ENCODE measurements at regions not wholly inside any gene's neighbourhood (a gene's known extent, or its start where the extent isn't known, plus 50 kb on each side); places are given as distances from the start of the nearest gene placed in this dataset.
"Not testable (repeated sequence)": the region's sequence is repeated elsewhere in the genome, so short reads cannot be mapped to it uniquely, and the experiment has no call there.

DNA sequence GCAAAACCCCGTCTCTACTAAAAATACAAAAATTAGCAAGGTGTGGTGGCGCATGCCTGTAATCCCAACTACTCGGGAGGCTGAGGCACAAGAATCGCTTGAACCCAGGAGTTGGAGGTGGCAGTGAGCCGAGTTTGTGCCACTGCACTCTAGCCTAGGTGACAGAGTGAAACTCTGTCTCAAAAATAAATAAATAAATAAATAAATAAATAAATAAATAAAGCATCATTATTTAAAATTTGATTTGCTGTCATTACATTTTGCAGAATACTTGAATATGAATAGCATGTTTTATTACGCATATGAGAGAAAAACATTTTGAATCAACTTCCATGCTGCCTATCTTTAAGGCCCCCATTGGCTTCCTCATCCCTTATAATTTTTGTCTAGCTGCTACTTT lies 53.4 kb upstream of the MED14 start:
- H4K20me1 ChIP-seq (ENCODE audit: insufficient read depth, low read length); H3K27ac ChIP-seq (ENCODE audit: low read depth, low read length); H2AFZ ChIP-seq (ENCODE audit: low read length); H3K27me3 ChIP-seq (ENCODE audit: insufficient read depth, low read length); H3K36me3 ChIP-seq (ENCODE audit: insufficient read depth, low read length); H3K4me3 ChIP-seq (ENCODE audit: insufficient read depth, low read length); H3K79me2 ChIP-seq (ENCODE audit: insufficient read depth, low read length); DNase-seq (ENCODE audit: insufficient read length, low spot score, missing footprints); H3K9me3 ChIP-seq (ENCODE audit: low read depth, low read length); H3K4me1 ChIP-seq (ENCODE audit: insufficient read depth, low read length); H3K4me2 ChIP-seq (ENCODE audit: insufficient read depth, low read length): not testable (repeated sequence)

DNA sequence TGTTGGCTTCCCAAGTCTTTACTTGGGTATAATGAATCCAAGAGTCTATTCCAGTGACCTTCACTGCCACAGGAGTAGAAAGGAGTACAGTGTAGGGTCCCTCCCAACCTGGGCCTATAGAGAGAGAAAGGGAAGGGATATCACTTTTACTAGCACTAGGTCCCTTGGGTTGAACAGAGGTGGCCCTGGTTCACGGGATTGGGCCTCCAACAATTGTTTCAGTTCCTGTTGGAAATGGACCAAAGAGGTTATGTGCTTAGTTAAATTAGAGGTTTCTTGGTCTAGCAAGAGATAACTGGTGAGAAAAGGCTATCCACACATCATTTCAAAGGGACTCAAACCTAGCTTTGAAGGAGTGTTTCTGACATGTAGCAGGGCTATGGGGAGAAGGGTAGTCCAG lies 57.1 kb upstream of the MED14 start:
- H3K27ac ChIP-seq (ENCODE audit: low read depth, low read length) = no peak overlapping the region

DNA sequence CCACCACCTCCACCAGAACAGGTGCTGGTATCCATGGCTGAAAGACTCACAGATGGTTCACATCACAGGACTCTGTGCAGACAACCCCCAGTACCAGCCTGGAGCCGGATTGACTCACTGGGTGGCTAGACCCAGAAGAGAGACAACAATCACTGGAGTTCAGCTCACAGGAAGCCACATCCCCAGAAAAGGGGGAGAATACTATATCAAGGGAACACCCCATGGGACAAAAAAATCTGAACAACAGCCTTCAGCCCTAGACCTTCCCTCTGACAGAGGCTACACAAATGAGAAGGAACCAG lies 59.4 kb upstream of the MED14 start:
- H3K79me2 ChIP-seq (ENCODE audit: insufficient read depth, low read length); H3K9me3 ChIP-seq (ENCODE audit: low read depth, low read length); DNase-seq (ENCODE audit: insufficient read length, low spot score, missing footprints); H3K36me3 ChIP-seq (ENCODE audit: insufficient read depth, low read length); H4K20me1 ChIP-seq (ENCODE audit: insufficient read depth, low read length); H3K27me3 ChIP-seq (ENCODE audit: insufficient read depth, low read length); H3K4me1 ChIP-seq (ENCODE audit: insufficient read depth, low read length): not testable (repeated sequence)
- H3K27ac ChIP-seq (ENCODE audit: low read depth, low read length) = peak overlapping the region; percentile 77
- H2AFZ ChIP-seq (ENCODE audit: low read length) = peak overlapping the region; percentile 81
- H3K4me3 ChIP-seq (ENCODE audit: insufficient read depth, low read length) = peak overlapping the region; percentile 66
- peak overlapping the region; percentile 82 for H3K4me2 ChIP-seq (ENCODE audit: insufficient read depth, low read length)

More for the DNA sequence above, 57.1 kb upstream of the MED14 start:
- no peak overlapping the region for H3K4me3 ChIP-seq (ENCODE audit: insufficient read depth, low read length)
- no peak for TF ChIP-seq CTCF (IDR thresholded peaks at IDR 0.05; ENCODE audit: extremely low read depth, low read depth, low read length)
- H2AFZ ChIP-seq (ENCODE audit: low read length) = no peak overlapping the region
- H3K79me2 ChIP-seq (ENCODE audit: insufficient read depth, low read length) = no peaks in the 10 kb centered on the region
- H3K36me3 ChIP-seq (ENCODE audit: insufficient read depth, low read length) = no peaks in the 10 kb centered on the region
- H3K27me3 ChIP-seq (ENCODE audit: insufficient read depth, low read length) = peaks cover 6% of the 10 kb centered on the region
- H4K20me1 ChIP-seq (ENCODE audit: insufficient read depth, low read length) = no peaks in the 10 kb centered on the region
- H3K4me1 ChIP-seq (ENCODE audit: insufficient read depth, low read length) = peaks cover 9% of the 10 kb centered on the region
- DNase-seq (ENCODE audit: insufficient read length, low spot score, missing footprints) = no peak
- H3K4me2 ChIP-seq (ENCODE audit: insufficient read depth, low read length) = no peak overlapping the region
- no peaks in the 10 kb centered on the region for H3K9me3 ChIP-seq (ENCODE audit: low read depth, low read length)

DNA sequence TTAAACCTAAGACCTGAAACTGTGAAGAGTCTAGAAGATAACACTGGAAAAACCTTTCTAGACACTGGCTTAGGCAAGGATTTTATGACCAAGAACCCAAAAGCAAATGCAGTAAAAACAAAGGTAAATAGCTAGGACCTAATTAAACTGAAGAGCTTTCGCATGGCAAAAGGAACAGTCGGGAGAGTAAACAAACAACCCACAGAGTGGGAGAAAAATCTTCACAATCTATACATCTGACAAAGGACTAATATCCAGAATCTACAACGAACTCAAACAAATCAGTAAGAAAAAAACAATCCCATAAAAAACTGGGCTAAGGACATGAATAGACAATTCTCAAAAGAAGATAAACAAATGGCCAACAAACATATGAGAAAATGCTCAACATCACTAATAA lies 64.4 kb upstream of the MED14 start:
- not testable (repeated sequence) for H4K20me1 ChIP-seq (ENCODE audit: insufficient read depth, low read length); H2AFZ ChIP-seq (ENCODE audit: low read length); H3K4me3 ChIP-seq (ENCODE audit: insufficient read depth, low read length); H3K27ac ChIP-seq (ENCODE audit: low read depth, low read length); H3K4me2 ChIP-seq (ENCODE audit: insufficient read depth, low read length); H3K4me1 ChIP-seq (ENCODE audit: insufficient read depth, low read length); H3K27me3 ChIP-seq (ENCODE audit: insufficient read depth, low read length); H3K79me2 ChIP-seq (ENCODE audit: insufficient read depth, low read length); DNase-seq (ENCODE audit: insufficient read length, low spot score, missing footprints); H3K36me3 ChIP-seq (ENCODE audit: insufficient read depth, low read length); H3K9me3 ChIP-seq (ENCODE audit: low read depth, low read length)

DNA sequence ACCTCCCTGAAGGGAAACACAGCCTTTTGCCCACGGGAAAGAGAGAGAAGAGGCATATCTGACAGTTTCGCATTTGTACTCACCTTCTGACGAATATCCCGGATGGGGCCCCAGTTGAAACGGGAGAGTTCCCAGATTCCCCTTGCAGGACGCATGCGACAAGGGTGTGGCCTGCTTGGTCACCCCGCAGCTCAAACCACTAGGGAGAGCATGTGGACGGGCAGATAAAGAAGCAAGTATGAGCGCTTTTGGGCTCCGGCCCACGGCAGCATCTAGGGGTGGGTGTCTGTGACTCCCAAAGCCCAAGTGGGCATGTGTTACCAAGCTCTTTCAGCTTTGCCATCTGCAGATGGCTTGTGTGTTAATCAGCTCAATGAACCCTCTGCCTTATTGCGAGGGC lies 70.1 kb upstream of the MED14 start:
- Histone ChIP-seq H3K4me2 (ENCODE audit: insufficient read depth, low read length) (no peak overlapping the region), H2AFZ (ENCODE audit: low read length) (no peak overlapping the region), H3K79me2 (ENCODE audit: insufficient read depth, low read length) (no peaks in the 10 kb centered on the region), H4K20me1 (ENCODE audit: insufficient read depth, low read length) (no peaks in the 10 kb centered on the region), H3K9me3 (ENCODE audit: low read depth, low read length) (no peaks in the 10 kb centered on the region), H3K27ac (ENCODE audit: low read depth, low read length) (no peak overlapping the region), H3K4me1 (ENCODE audit: insufficient read depth, low read length) (no peaks in the 10 kb centered on the region), H3K36me3 (ENCODE audit: insufficient read depth, low read length) (no peaks in the 10 kb centered on the region), H3K27me3 (ENCODE audit: insufficient read depth, low read length) (peaks cover 13% of the 10 kb centered on the region), H3K4me3 (ENCODE audit: insufficient read depth, low read length) (no peak overlapping the region)
- no peak for DNase-seq (ENCODE audit: insufficient read length, low spot score, missing footprints)
- no peak for TF ChIP-seq CTCF (IDR thresholded peaks at IDR 0.05; ENCODE audit: extremely low read depth, low read depth, low read length)
